Endodermal cell (in vitro differentiated cells): ENCODE measurements at regions not wholly inside any gene's neighbourhood (a gene's known extent, or its start where the extent isn't known, plus 50 kb on each side); places are given as distances from the start of the nearest gene placed in this dataset.

Source experiments
- DNase-seq: peaks from one replicate; pipeline ENCODE4 v3.0.0-alpha.2; 2017
- H3K27ac ChIP-seq: 2 replicates; pipeline ENCODE4 v1.5.1; 2013; ENCODE audit warnings: mild to moderate bottlenecking, low read depth, low read length, moderate library complexity
- H3K27me3 ChIP-seq: 2 replicates; pipeline ENCODE4 v1.6.1; 2013; ENCODE audit warnings: mild to moderate bottlenecking, low read length, moderate library complexity; ENCODE audit not compliant: insufficient read depth, control insufficient read depth, poor library complexity, severe bottlenecking
- H3K36me3 ChIP-seq: 2 replicates; pipeline ENCODE4 v1.7.0; 2013; ENCODE audit warnings: mild to moderate bottlenecking, low read length, moderate library complexity; ENCODE audit not compliant: control insufficient read depth, insufficient read depth
- H3K4me1 ChIP-seq: one replicate; pipeline ENCODE4 v1.7.0; 2013; ENCODE audit warnings: low read length; ENCODE audit not compliant: control insufficient read depth, insufficient read depth
- H3K4me3 ChIP-seq: 2 replicates; pipeline ENCODE4 v1.5.1; 2013; ENCODE audit warnings: mild to moderate bottlenecking, low read length, moderate library complexity
- H3K9ac ChIP-seq: 2 replicates; pipeline ENCODE4 v1.6.1; 2013; ENCODE audit warnings: mild to moderate bottlenecking, low read length, moderate library complexity; ENCODE audit not compliant: poor library complexity, severe bottlenecking; ENCODE audit errors: extremely low read depth
- H3K9me3 ChIP-seq: 2 replicates; pipeline ENCODE4 v1.6.1; 2013; ENCODE audit warnings: mild to moderate bottlenecking, low read length, moderate library complexity; ENCODE audit not compliant: control insufficient read depth
- H3K27ac Mint-ChIP-seq: 2 replicates; pipeline ENCODE4 v1.8.0; 2020; ENCODE audit warnings: mixed read lengths
- H3K27me3 Mint-ChIP-seq: 2 replicates; pipeline ENCODE4 v1.8.0; 2021; ENCODE audit warnings: mild to moderate bottlenecking, mixed read lengths; ENCODE audit not compliant: insufficient read depth
- H3K36me3 Mint-ChIP-seq: 2 replicates; pipeline ENCODE4 v1.8.0; 2020; ENCODE audit warnings: low read depth, mixed read lengths
- H3K4me1 Mint-ChIP-seq: 2 replicates; pipeline ENCODE4 v1.8.0; 2020; ENCODE audit warnings: mixed read lengths
- H3K4me3 Mint-ChIP-seq: 2 replicates; pipeline ENCODE4 v1.8.0; 2020; ENCODE audit warnings: mild to moderate bottlenecking, moderate library complexity, mixed read lengths
- H3K9me3 Mint-ChIP-seq: 2 replicates; pipeline ENCODE4 v1.8.0; 2020; ENCODE audit warnings: mild to moderate bottlenecking, mixed read lengths
- CTCF ChIP-seq: fragments of 200-600 bp; sonication (generic); conservative IDR thresholded peaks from 2 replicates; pipeline ENCODE4 v1.5.0; 2021; ENCODE audit warnings: antibody characterized with exemption, mild to moderate bottlenecking
- WGBS, 2 experiments: methylation state at CpG; one replicate each; pipeline versions ENCODE4 v1.1.5 to v1.1.7; 2013; ENCODE audit warnings: missing lambda C conversion rate in 2 of 2, mixed read lengths in 1 of 2; ENCODE audit not compliant: insufficient coverage in 1 of 2, insufficient read length in 1 of 2; 5-methylcytosine and 5-hydroxymethylcytosine counted together

GRCh38 chr2:122471753-122472152, 716.3 kb downstream of the TSN start:
- Histone ChIP-seq H3K4me1 (no peaks in the 10 kb centered on the region), H3K4me3 (no peak overlapping the region), H3K36me3 (no peaks in the 10 kb centered on the region), H3K9ac (no peak overlapping the region), H3K27me3 (no peaks in the 10 kb centered on the region), H3K9me3 (no peaks in the 10 kb centered on the region), H3K27ac (no peak overlapping the region)
- TF ChIP-seq CTCF: no peak
- DNase-seq: no peak
- peaks cover 6% of the 10 kb centered on the region for H3K4me1 Mint-ChIP-seq
- no peaks in the 10 kb centered on the region for H3K36me3 Mint-ChIP-seq
- H3K4me3 Mint-ChIP-seq: no peak overlapping the region
- no peaks in the 10 kb centered on the region for H3K9me3 Mint-ChIP-seq
- H3K27ac Mint-ChIP-seq: no peak overlapping the region
- no peaks in the 10 kb centered on the region for H3K27me3 Mint-ChIP-seq

- Histone ChIP-seq H3K9ac (no peak overlapping the region), H3K27me3 (no peaks in the 10 kb centered on the region), H3K4me3 (no peak overlapping the region), H3K36me3 (no peaks in the 10 kb centered on the region), H3K4me1 (peaks cover 6% of the 10 kb centered on the region), H3K27ac (no peak overlapping the region), H3K9me3 (no peaks in the 10 kb centered on the region)
- Mint-ChIP-seq H3K4me1 (peaks cover 6% of the 10 kb centered on the region), H3K36me3 (no peaks in the 10 kb centered on the region), H3K27me3 (no peaks in the 10 kb centered on the region), H3K9me3 (peaks cover 2% of the 10 kb centered on the region), H3K27ac (no peak overlapping the region), H3K4me3 (no peak overlapping the region)
- DNase-seq: no peak
- 95 to 100% methylated on average over 1 to 2 of the region's 2 CpGs for WGBS, 2 experiments
- TF ChIP-seq CTCF: no peak
Measured at GRCh38 chr2:122478117-122478516, 722.7 kb downstream of the TSN start.

GRCh38 chr2:122478771-122479170, 723.3 kb downstream of the TSN start:
- H3K27me3 Mint-ChIP-seq: no peaks in the 10 kb centered on the region
- H3K4me3 Mint-ChIP-seq: no peak overlapping the region
- no peaks in the 10 kb centered on the region for H3K36me3 ChIP-seq
- H3K36me3 Mint-ChIP-seq: no peaks in the 10 kb centered on the region
- H3K27ac Mint-ChIP-seq: no peak overlapping the region
- H3K9me3 Mint-ChIP-seq: peaks cover 2% of the 10 kb centered on the region
- no peak overlapping the region for H3K27ac ChIP-seq
- no peak overlapping the region for H3K4me3 ChIP-seq
- no peak overlapping the region for H3K9ac ChIP-seq
- no peak for TF ChIP-seq CTCF
- DNase-seq: no peak
- H3K4me1 Mint-ChIP-seq: peaks cover 6% of the 10 kb centered on the region
- 80 to 92% methylated on average over 1 to 2 of the region's 2 CpGs for WGBS, 2 experiments
- no peaks in the 10 kb centered on the region for H3K9me3 ChIP-seq
- H3K27me3 ChIP-seq: no peaks in the 10 kb centered on the region
- peaks cover 6% of the 10 kb centered on the region for H3K4me1 ChIP-seq
